PC-3 (cell line): ENCODE measurements at regions not wholly inside any gene's neighbourhood (a gene's known extent, or its start where the extent isn't known, plus 50 kb on each side); places are given as distances from the start of the nearest gene placed in this dataset.

Experiments
- EZH2 ChIP-seq: fragments of 300-600 bp; sonication (generic); IDR thresholded peaks from one replicate; pipeline ENCODE4 v1.6.1; 2017; ENCODE audit warnings: antibody characterized with exemption, mild to moderate bottlenecking, low read length; ENCODE audit not compliant: unreplicated experiment
- EZH2phosphoT487 ChIP-seq: fragments of 300-600 bp; sonication (generic); IDR thresholded peaks from 2 replicates; pipeline ENCODE4 v1.6.1; 2018; ENCODE audit warnings: mild to moderate bottlenecking, antibody characterized with exemption, low read length, borderline replicate concordance
- TF ChIP-seq, protein P1 (sequence below): fragments of 300-600 bp; sonication (generic); conservative IDR thresholded peaks from 2 replicates; pipeline ENCODE4 v1.5.1; 2017; ENCODE audit warnings: antibody characterized with exemption, low read depth, mild to moderate bottlenecking, low read length

DNA sequence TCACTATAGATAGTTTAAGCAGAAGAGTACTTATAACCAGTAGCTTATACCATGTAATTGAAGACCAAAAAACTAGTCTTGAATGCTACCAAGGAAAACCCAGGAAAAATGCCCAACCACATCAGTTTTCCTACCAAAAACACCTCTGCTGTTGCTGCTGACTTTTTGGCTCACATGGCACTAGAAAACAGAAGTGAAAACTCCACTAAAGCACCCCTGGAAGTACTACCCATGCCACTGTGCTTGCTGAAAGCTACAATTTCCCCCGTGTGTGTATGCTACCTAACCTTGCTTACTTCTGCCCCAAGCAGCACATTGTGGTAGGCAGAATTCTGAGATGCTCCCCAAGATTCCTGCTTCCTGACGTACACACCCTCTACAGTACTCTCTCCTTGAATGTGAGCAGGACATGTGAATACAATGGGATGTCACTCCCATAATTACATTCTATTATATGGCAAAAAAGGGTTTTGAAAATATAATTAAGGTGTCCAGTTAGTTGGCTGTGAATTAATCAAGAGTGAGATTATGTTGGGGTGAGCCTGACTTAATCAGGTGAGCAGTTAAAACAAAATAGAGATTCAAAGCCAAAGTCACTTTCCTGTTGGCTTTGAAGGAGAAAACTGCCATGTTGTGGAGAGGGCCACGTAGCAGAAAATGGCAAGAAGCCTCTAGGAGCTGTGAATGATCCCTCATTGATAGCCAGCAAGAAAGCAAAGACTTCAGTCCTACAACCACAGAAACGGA lies 209.8 kb upstream of the MARCKS start:
- TF ChIP-seq, protein P1, sequence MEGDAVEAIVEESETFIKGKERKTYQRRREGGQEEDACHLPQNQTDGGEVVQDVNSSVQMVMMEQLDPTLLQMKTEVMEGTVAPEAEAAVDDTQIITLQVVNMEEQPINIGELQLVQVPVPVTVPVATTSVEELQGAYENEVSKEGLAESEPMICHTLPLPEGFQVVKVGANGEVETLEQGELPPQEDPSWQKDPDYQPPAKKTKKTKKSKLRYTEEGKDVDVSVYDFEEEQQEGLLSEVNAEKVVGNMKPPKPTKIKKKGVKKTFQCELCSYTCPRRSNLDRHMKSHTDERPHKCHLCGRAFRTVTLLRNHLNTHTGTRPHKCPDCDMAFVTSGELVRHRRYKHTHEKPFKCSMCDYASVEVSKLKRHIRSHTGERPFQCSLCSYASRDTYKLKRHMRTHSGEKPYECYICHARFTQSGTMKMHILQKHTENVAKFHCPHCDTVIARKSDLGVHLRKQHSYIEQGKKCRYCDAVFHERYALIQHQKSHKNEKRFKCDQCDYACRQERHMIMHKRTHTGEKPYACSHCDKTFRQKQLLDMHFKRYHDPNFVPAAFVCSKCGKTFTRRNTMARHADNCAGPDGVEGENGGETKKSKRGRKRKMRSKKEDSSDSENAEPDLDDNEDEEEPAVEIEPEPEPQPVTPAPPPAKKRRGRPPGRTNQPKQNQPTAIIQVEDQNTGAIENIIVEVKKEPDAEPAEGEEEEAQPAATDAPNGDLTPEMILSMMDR = no peak
- TF ChIP-seq EZH2 (no peak), EZH2phosphoT487 (no peak)
